K562 (cell line): ENCODE measurements at regions not wholly inside any gene's neighbourhood (a gene's known extent, or its start where the extent isn't known, plus 50 kb on each side); places are given as distances from the start of the nearest gene placed in this dataset.

Experiments
- ATF7 ChIP-seq: fragments of 450-650 bp; IDR thresholded peaks from 2 replicates; pipeline ENCODE4 v1.7.1; 2014; ENCODE audit warnings: mild to moderate bottlenecking, moderate library complexity
- CEBPG ChIP-seq, 3 experiments: fragments of 200-800 bp in 1 of 3; sonication (Bioruptor generic) in 1 of 3; sonication (generic) in 1 of 3; formaldehyde crosslinking in 1 of 3; IDR thresholded peaks in 2 of 3; conservative IDR thresholded peaks in 1 of 3; 2 replicates each; pipeline versions ENCODE4 v1.6.1 to v1.8.0; 2016 to 2022; ENCODE audit warnings: missing compliant biosample characterization in 2 of 3, missing genetic modification characterization in 2 of 3, mild to moderate bottlenecking in 1 of 3, missing genetic modification reagents in 1 of 3
- JUND ChIP-seq, 2 experiments: IDR thresholded peaks; 2 replicates in 1 of 2; 3 replicates in 1 of 2; pipeline ENCODE4 v1.6.1; 2011; ENCODE audit warnings: borderline replicate concordance in 2 of 2, low read depth in 2 of 2, low read length in 2 of 2, improper control_type of control experiment in 1 of 2, missing biosample characterization in 1 of 2, missing genetic modification characterization in 1 of 2, missing genetic modification reagents in 1 of 2
- KLF6 ChIP-seq: fragments of 250-450 bp; sonication (Bioruptor Pico); IDR thresholded peaks from 2 replicates; pipeline ENCODE4 v1.4.0; 2020; ENCODE audit warnings: mild to moderate bottlenecking, moderate library complexity, borderline replicate concordance
- MEIS2 ChIP-seq: fragments of 450-650 bp; IDR thresholded peaks from 2 replicates; pipeline ENCODE4 v1.6.1; 2014; ENCODE audit warnings: mild to moderate bottlenecking; ENCODE audit not compliant: partially characterized antibody
- MTA3 ChIP-seq: fragments of 450-650 bp; formaldehyde crosslinking; IDR thresholded peaks from 2 replicates; pipeline ENCODE4 v1.6.1; 2017; ENCODE audit warnings: mild to moderate bottlenecking, borderline replicate concordance
- NCOR1 ChIP-seq: fragments of 450-650 bp; IDR thresholded peaks from 2 replicates; pipeline ENCODE4 v1.6.1; 2016; ENCODE audit warnings: mild to moderate bottlenecking, moderate library complexity
- NEUROD1 ChIP-seq: fragments of 150-350 bp; IDR thresholded peaks from 2 replicates; pipeline ENCODE4 v1.6.1; 2014; ENCODE audit warnings: borderline replicate concordance, low read length, low read depth; ENCODE audit not compliant: partially characterized antibody
- SLC30A9 ChIP-seq: fragments of 250-450 bp; sonication (Bioruptor Pico); IDR thresholded peaks from 2 replicates; pipeline ENCODE4 v1.8.0; 2022; ENCODE audit warnings: mild to moderate bottlenecking, moderate library complexity
- SP2 ChIP-seq: IDR thresholded peaks from 2 replicates; pipeline ENCODE4 v1.6.1; 2011; ENCODE audit warnings: mild to moderate bottlenecking, low read depth, low read length, moderate library complexity; ENCODE audit not compliant: poor library complexity, severe bottlenecking; ENCODE audit errors: extremely low read depth
- TAL1 ChIP-seq: fragments of 450-650 bp; IDR thresholded peaks from 2 replicates; pipeline ENCODE4 v1.6.1; 2016; ENCODE audit warnings: mild to moderate bottlenecking
- TCF7L2 ChIP-seq: fragments of 150-350 bp; IDR thresholded peaks from 2 replicates; pipeline ENCODE4 v1.6.1; 2016; ENCODE audit warnings: low read depth, mild to moderate bottlenecking, low read length, moderate library complexity
- ZKSCAN8 ChIP-seq: fragments of 200-800 bp; sonication (Bioruptor generic); IDR thresholded peaks from 2 replicates; pipeline ENCODE4 v1.6.1; 2016; ENCODE audit warnings: missing genetic modification characterization, missing compliant biosample characterization
- ZNF23 ChIP-seq: fragments of 250-450 bp; sonication (Bioruptor Pico); IDR thresholded peaks from 2 replicates; pipeline ENCODE4 v1.4.0; 2020; ENCODE audit warnings: mild to moderate bottlenecking
- ZNF324 ChIP-seq: fragments of 250-450 bp; sonication (Bioruptor Pico); IDR thresholded peaks from 2 replicates; pipeline ENCODE4 v1.4.0; 2020; ENCODE audit warnings: mild to moderate bottlenecking
- TF ChIP-seq, protein P1 (sequence below): fragments of 250-450 bp; sonication (Bioruptor Pico); IDR thresholded peaks from 2 replicates; pipeline ENCODE4 v1.4.0; 2020
- TF ChIP-seq, protein P2 (sequence below): fragments of 250-450 bp; sonication (Bioruptor Pico); IDR thresholded peaks from 2 replicates; pipeline ENCODE4 v1.9.0; 2021; ENCODE audit warnings: mild to moderate bottlenecking
- TF ChIP-seq, protein P3 (sequence below): fragments of 450-650 bp; formaldehyde crosslinking; IDR thresholded peaks from 2 replicates; pipeline ENCODE4 v1.4.0; 2020; ENCODE audit warnings: mild to moderate bottlenecking, mixed read lengths

DNA sequence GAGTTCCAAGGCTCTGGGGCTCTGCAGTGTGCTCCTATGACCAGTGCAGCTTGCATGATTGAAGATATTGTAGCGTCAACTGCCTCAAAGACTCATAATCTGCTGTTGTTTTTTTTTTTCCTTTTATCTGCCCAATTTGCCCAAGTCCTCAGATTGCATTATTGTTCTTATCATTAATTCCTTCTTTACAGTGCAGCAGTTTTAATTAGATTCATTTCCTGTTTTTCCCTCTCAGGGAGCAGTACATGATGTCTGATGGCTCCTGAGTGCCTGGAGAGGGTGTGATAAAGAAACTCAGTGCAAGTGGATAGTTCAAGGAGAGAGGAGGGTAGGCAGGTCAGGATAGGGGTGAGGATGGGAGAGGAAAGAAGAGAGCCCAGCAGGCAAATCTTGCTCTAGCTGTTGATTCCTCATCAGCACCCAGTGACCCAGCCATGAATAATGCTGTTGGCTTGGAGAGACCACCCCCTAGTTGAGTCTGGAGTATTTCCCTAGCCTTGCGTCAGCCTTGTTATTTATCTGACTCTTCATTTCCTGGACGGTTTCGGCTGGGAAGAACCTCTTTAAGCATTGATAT, 219.6 kb upstream of the SESN3 start (continued):
- TF ChIP-seq, protein P1, sequence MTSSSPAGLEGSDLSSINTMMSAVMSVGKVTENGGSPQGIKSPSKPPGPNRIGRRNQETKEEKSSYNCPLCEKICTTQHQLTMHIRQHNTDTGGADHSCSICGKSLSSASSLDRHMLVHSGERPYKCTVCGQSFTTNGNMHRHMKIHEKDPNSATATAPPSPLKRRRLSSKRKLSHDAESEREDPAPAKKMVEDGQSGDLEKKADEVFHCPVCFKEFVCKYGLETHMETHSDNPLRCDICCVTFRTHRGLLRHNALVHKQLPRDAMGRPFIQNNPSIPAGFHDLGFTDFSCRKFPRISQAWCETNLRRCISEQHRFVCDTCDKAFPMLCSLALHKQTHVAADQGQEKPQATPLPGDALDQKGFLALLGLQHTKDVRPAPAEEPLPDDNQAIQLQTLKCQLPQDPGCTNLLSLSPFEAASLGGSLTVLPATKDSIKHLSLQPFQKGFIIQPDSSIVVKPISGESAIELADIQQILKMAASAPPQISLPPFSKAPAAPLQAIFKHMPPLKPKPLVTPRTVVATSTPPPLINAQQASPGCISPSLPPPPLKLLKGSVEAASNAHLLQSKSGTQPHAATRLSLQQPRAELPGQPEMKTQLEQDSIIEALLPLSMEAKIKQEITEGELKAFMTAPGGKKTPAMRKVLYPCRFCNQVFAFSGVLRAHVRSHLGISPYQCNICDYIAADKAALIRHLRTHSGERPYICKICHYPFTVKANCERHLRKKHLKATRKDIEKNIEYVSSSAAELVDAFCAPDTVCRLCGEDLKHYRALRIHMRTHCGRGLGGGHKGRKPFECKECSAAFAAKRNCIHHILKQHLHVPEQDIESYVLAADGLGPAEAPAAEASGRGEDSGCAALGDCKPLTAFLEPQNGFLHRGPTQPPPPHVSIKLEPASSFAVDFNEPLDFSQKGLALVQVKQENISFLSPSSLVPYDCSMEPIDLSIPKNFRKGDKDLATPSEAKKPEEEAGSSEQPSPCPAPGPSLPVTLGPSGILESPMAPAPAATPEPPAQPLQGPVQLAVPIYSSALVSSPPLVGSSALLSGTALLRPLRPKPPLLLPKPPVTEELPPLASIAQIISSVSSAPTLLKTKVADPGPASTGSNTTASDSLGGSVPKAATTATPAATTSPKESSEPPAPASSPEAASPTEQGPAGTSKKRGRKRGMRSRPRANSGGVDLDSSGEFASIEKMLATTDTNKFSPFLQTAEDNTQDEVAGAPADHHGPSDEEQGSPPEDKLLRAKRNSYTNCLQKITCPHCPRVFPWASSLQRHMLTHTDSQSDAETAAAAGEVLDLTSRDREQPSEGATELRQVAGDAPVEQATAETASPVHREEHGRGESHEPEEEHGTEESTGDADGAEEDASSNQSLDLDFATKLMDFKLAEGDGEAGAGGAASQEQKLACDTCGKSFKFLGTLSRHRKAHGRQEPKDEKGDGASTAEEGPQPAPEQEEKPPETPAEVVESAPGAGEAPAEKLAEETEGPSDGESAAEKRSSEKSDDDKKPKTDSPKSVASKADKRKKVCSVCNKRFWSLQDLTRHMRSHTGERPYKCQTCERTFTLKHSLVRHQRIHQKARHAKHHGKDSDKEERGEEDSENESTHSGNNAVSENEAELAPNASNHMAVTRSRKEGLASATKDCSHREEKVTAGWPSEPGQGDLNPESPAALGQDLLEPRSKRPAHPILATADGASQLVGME (CRISPR knock-in tag) = peak; percentile 93
- TF ChIP-seq ZKSCAN8 = peak; percentile 47; the same call in 1 of the 2 replicates
- TF ChIP-seq JUND (IDR thresholded peaks at IDR 0.05; ENCODE audit: borderline replicate concordance, low read depth, low read length) = peak; percentile 53; the same call in 1 of the 2 replicates
- TF ChIP-seq JUND (tag; IDR thresholded peaks at IDR 0.05; ENCODE audit: borderline replicate concordance, low read depth, low read length) = peak; percentile 15; the same call in 1 of the 3 replicates
- TF ChIP-seq TAL1 = peak; percentile 64
- no peak for TF ChIP-seq MTA3
- TF ChIP-seq SP2 = no peak
- no peak for TF ChIP-seq MEIS2
- 0 out of 2 replicates have a peak, but pooled peaks have one; percentile 26 for TF ChIP-seq ZNF324
- TF ChIP-seq ATF7 = peak; percentile 38; the same call in 1 of the 2 replicates
- peak; percentile 43; the same call in 1 of the 2 replicates for TF ChIP-seq NCOR1
- TF ChIP-seq, protein P2, sequence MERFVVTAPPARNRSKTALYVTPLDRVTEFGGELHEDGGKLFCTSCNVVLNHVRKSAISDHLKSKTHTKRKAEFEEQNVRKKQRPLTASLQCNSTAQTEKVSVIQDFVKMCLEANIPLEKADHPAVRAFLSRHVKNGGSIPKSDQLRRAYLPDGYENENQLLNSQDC (CRISPR knock-in tag) = no peak
- no peak for TF ChIP-seq ZNF23 (CRISPR knock-in tag)
- no peak for TF ChIP-seq TCF7L2
- peak; percentile 95 for TF ChIP-seq CEBPG (CRISPR knock-in tag; IDR thresholded peaks at IDR 0.05)
- peak; percentile 65 to 95 for TF ChIP-seq CEBPG (tag; conservative IDR thresholded peaks at IDR 0.05 in 1 of 2, IDR thresholded peaks at IDR 0.05 in 1 of 2)
- no peak; the same call in 1 of the 2 replicates for TF ChIP-seq KLF6 (CRISPR knock-in tag)
- TF ChIP-seq NEUROD1 = peak; percentile 9
- TF ChIP-seq, protein P3, sequence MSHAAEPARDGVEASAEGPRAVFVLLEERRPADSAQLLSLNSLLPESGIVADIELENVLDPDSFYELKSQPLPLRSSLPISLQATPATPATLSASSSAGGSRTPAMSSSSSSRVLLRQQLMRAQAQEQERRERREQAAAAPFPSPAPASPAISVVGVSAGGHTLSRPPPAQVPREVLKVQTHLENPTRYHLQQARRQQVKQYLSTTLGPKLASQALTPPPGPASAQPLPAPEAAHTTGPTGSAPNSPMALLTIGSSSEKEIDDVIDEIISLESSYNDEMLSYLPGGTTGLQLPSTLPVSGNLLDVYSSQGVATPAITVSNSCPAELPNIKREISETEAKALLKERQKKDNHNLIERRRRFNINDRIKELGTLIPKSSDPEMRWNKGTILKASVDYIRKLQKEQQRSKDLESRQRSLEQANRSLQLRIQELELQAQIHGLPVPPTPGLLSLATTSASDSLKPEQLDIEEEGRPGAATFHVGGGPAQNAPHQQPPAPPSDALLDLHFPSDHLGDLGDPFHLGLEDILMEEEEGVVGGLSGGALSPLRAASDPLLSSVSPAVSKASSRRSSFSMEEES = no peak
- no peak for TF ChIP-seq SLC30A9 (CRISPR knock-in tag)
